ENCODE measurements at regions not wholly inside any gene's neighbourhood (a gene's known extent, or its start where the extent isn't known, plus 50 kb on each side); places are given as distances from the start of the nearest gene placed in this dataset.
A peak's percentile ranks its signal among the peaks of the same experiment; 100 is the strongest.

DNA sequence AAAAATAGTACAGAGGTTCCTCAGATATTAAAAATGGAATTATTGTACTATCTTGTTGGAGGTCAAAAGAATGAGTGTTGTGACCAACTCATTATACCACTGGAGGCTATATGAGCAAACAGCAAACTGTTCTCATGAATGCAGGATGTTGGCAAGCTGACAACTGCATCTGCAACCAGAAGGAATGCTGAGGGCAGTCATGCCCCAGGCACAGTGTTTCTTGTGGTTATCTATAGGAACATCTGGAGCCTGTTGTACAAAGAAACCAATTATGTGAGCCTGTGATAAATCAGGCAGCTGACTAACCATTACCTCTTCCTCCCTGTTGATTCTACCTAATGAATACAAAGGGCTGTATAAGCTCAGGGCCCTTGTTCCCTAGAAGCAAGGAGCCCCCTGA lies 2057.1 kb downstream of the TP53TG3F start:
- DNase-seq, result peak in 1 of 2 experiments; percentile 12

- DNase-seq, result no peak
These were observed 2057.6 kb downstream of the TP53TG3F start for GRCh38 chr16:35516971-35517370.

GRCh38 chr16:35523991-35524390 lies 2064.6 kb downstream of the TP53TG3F start:
- DNase-seq, result peak; percentile 21 to 78

GRCh38 chr16:35525979-35526590 lies 2066.7 kb downstream of the TP53TG3F start:
- DNase-seq, result peak in 1 of 2 experiments; percentile 54

- no peak for DNase-seq
These were observed 2073.2 kb downstream of the TP53TG3F start for GRCh38 chr16:35532576-35532975.

DNA sequence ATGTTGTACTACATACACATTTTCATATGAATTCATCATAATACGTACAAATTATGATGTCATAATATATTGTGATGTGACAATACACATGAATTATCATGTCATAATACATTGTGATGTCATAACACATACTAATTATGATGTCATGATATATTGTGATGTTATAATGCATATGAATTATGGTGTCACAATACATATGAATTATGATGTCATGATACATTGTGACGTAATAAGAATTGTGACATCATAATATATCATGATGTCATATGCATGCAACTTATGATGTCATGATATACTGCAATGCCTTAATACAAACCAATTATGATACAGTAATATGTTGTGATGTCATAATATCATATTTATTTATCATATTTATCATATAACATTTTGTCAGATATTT lies 2074.3 kb downstream of the TP53TG3F start:
- DNase-seq, result no peak

- DNase-seq, result no peak
These were observed 2084.1 kb downstream of the TP53TG3F start for GRCh38 chr16:35543486-35543885.

DNA sequence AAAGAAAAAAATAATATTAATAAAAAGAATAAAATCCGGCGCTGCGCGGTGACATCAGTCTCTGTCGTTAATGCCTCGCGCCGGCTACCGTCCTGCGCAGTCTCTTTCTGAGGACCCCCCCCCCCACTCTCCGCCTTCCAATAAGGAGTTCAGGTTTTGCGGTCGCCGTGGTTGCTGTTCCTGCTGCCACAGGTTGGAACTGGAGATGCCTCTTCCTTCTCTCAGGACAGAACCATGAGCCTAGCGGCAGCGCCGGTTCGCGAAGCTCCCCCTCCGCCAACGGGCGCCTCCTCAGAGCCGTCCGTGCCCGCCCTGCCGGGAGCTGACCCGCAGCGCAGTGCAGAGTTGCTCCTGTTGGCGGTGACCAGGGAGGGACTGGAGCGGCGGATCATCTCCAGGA lies 2093.4 kb downstream of the TP53TG3F start:
- no peak for DNase-seq

DNA sequence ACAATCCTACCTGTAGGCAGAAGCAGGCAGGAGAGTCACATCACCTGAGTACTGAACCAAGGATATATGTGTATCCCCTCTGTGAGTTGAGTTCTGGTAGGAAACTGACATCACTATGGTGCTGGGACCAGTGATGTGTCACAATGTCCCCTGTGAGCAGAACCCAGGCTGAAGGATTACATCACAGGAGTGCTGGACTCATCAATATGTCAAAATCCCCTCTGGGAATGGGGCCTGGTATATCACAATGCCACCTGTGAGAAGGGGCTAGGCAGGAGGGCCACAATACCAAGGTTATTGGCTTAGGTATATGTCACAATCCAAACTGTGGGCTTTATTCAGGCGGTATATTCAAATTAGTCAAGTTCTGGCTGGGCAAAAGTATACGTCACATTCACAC lies 2098.3 kb downstream of the TP53TG3F start:
- DNase-seq, result no peak

DNA sequence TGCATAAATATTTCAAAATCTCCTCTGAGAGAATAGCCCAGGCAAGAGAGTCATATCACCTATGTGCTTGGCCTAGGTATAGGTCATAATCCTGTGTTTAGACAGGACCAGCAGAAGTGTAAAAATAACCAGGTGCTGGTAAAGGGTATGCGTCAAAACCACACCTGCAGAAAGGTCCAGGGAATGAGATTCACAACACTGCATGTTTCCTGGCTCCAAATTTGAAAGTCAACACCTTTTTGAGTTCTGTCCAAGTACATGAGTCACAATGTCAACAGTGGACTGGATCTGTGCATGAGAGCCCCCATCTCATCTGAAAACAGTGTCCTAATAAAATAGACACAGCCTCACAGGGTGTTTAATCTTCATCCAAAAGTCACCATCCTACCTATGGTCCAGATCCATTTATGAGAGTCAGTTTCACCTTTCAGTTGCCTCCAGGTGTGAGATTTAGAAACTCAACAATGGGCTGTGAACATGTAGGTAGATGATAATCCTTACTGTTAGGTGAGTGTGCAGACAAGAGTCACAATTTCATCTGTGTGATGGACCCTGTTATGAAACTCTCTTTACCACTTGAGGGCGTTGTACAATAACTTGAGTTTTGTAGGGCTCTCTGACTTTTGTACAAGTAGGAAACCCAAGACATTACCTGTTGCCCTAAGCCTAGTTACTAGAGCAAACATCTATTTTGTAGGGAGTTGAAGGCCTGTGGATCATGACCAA lies 2100.7 kb downstream of the TP53TG3F start:
- DNase-seq, result peak; percentile 34 to 88

DNA sequence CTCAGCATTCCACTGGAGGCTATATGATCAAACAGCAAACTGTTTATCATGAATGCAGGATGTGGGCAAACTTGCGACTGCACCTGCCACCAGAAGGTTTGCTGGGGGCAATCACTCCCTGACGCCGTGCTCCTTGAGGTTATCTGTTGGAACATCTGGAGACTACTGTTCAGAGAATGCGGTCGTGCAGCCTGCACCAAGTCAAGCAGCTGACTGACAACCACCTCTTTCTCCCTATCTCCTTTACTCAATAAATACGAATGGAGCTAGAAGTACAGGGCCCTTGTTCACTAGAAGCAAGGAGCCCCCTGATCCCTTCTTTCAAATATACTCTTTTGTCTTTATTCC lies 2101.2 kb downstream of the TP53TG3F start:
- no peak for DNase-seq

DNA sequence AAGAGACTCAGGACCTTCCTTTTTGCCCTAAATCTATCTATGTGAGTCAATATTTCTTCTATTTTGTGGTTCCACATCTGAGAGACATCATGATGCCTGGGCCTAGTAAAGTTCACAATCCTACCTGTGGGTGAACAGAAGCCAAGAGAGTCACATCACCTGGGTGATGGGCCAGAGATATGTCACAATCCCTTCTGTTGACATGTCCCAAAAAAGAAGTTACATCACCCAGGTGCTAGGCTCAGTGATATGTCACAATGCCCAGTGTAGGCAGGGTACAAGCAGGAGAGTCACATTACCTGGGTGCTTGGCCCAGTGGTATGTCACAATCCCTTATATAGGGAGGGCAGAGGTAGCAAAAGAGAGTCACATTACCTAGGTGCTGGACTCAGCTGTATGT lies 2101.9 kb downstream of the TP53TG3F start:
- DNase-seq, result no peak

- no peak for DNase-seq
These were observed 2103.1 kb downstream of the TP53TG3F start for GRCh38 chr16:35562471-35562870.

DNA sequence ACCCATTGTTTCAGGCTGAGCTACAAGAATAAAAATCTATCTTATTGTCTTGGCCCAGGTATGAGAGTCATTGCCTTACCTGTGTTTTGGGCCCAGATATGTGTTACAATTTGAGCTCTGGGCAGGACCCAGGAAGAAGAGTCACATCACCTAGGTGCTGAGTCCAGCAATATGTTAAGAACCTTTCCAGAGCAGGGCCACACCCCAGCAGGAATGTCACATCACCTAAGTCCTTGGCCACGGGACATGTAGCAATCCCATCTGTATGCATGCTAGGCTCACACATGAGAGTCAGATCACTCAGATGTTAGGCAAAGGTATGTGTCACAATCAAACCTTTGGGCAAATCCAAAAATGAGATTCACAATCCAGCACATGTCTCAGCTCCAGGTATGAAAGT lies 2103.5 kb downstream of the TP53TG3F start:
- DNase-seq, result no peak

DNA sequence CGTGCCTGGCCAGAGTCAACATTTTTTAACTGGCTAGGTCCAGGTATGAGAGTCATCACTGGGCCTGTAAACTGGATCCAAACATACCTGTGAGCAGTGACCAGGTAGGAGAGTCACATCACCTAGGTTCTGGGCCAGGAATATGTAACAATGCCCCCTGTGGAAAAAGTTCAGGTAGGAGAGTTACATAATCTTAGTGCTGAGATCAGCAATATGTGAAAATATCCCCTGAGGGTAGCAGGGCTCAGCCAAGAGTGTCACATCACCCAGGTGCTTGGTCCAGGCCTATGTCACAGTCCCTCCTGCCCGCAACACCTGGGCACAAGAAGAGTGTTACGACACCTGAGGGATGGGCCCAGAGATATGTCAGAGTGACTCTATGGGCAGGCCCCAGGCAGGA lies 2104.7 kb downstream of the TP53TG3F start:
- DNase-seq, result no peak

GRCh38 chr16:35564889-35565288 lies 2105.5 kb downstream of the TP53TG3F start:
- DNase-seq, result no peak

DNA sequence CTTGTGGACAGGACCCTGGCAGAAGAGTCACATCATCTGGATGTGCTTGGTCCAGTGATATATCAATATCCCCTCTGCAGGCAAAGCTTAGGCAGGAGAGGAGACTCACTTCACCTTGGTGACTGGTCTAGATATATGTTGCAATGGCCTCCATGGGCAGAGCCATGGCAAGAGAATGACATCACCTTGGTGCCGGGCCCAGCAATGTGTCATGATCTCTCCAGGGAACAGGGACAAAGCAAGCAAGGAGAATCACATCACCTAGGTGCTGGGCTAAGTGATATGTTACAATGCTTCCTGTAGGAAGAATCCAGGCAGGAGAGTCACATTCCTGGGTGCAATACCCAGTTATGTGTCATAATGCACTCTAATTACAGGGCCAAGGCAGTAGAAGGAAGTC lies 2106.2 kb downstream of the TP53TG3F start:
- no peak for DNase-seq

- no peak for DNase-seq
These were observed 2110.0 kb downstream of the TP53TG3F start for GRCh38 chr16:35569413-35569812.

- no peak for DNase-seq
These were observed 2111.5 kb downstream of the TP53TG3F start for GRCh38 chr16:35570946-35571345.

DNA sequence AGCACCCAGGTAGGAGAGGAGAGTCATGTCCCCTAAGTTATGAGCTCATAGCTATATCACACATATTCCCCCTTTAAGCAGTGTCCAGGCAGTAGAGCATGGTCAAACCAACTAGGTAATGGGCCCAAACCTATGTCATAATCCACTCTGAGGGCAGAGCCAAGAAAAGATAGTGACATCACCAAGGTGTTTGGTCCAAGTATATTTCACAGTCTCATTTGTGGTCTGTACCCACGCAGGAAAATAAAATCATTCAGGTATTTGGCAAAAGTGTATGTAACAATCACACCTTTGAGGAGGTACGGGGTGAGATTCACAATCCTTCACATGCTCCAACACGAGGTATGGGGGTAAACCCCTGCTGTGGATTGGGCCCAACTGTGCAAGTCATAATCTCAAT lies 2112.8 kb downstream of the TP53TG3F start:
- DNase-seq, result no peak

- DNase-seq, result no peak
These were observed 2114.0 kb downstream of the TP53TG3F start for GRCh38 chr16:35573407-35573806.

DNA sequence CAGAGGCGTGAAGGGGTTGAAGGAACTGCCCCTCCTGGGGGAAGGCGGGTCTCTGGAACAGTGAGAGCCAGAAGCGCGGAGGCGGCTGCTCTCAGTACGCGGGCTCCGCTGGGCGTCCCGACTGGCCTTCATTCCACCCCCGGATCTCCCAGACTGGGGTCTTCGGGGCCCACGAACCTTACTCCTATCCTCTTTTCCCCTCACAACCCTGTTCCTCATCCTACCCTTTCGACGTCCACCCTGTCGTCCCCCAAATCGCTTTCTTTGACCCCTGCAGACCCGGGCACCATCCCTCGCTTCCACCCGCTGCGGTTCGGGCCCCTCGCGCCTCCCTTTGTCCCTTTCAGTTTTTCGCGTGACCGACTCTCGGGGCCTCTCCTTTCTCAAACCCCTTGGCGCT lies 2114.6 kb downstream of the TP53TG3F start:
- no peak for DNase-seq

DNA sequence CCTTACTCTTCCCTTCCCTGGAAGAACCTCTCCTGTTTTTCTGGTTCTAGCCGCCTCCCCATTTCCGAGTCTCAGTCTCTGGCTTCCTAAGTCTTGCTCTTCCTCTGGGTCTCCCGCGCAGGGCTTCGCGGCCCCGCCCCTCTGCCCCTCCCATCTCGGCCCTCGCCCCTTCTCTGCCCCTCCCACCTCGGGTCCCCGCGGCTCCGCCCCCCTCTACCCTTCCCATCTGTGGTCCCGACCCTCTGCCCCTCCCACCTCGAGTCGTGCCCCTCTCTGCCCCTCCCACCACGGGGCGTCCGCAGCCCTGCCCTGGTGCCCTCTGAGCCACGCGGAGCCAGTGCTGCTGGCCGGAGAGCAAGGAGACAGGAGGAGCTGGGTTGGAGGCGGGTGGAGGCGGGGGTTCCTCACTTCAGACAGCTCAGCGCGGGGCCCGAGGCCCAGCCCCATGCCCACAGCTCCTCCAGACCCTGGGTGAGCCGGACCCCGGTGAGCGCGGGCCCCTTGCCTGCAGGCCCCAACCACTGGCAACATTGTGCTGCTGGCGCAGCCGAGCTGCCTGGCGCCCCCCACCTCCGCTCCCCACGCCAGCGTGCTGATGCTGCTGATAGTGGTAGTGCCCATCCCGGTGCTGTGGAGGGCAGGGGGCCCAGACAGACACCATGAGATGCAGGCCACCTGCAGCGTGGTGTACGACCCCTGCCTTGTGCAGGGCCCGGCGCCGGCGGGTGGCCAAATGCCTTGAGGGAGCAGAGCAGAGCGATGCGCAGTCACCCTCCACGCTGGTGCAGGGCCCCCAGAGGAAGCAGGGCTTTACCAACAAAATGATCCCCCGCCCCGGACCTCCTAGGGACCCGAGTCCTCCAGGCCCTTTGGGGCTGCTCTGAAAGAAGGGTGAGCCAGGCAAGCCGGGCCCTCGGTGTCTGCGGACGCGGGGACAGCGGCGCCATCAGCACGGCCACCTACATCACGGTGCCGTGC lies 2115.3 kb downstream of the TP53TG3F start:
- no peak for DNase-seq

GRCh38 chr16:35575432-35575821 lies 2116.0 kb downstream of the TP53TG3F start:
- DNase-seq, result no peak
